Trophoblast cell (in vitro differentiated cells and primary cell): ENCODE measurements at regions not wholly inside any gene's neighbourhood (a gene's known extent, or its start where the extent isn't known, plus 50 kb on each side); places are given as distances from the start of the nearest gene placed in this dataset.

ENCODE experiments used
- DNase-seq, 2 donors: peaks; one replicate each; pipeline ENCODE4 v3.0.0-alpha.2; 2016
- H2AFZ ChIP-seq: 2 replicates; pipeline ENCODE4 v1.6.1; 2013; ENCODE audit warnings: low read length, moderate library complexity, mild to moderate bottlenecking; ENCODE audit not compliant: insufficient read depth, poor library complexity
- H2AK5ac ChIP-seq: 2 replicates; pipeline ENCODE4 v1.6.1; 2013; ENCODE audit warnings: mild to moderate bottlenecking, low read length
- H2BK120ac ChIP-seq: 2 replicates; pipeline ENCODE4 v1.6.1; 2013; ENCODE audit warnings: low read length, mild to moderate bottlenecking, moderate library complexity; ENCODE audit not compliant: insufficient read depth, poor library complexity
- H2BK12ac ChIP-seq: 2 replicates; pipeline ENCODE4 v1.6.1; 2013; ENCODE audit warnings: mild to moderate bottlenecking, low read length, moderate library complexity
- H2BK5ac ChIP-seq: 2 replicates; pipeline ENCODE4 v1.6.1; 2013; ENCODE audit warnings: low read length, low read depth, moderate library complexity, mild to moderate bottlenecking; ENCODE audit not compliant: poor library complexity
- H3K14ac ChIP-seq: 2 replicates; pipeline ENCODE4 v1.6.1; 2013; ENCODE audit warnings: mild to moderate bottlenecking, low read length
- H3K18ac ChIP-seq: 2 replicates; pipeline ENCODE4 v1.6.1; 2013; ENCODE audit warnings: mild to moderate bottlenecking, low read length
- H3K23ac ChIP-seq: 2 replicates; pipeline ENCODE4 v1.6.1; 2013; ENCODE audit warnings: low read length
- H3K27ac ChIP-seq: 2 replicates; pipeline ENCODE4 v1.5.1; 2013; ENCODE audit warnings: low read depth, mild to moderate bottlenecking, inconsistent platforms, low read length, moderate library complexity
- H3K27me3 ChIP-seq: 2 replicates; pipeline ENCODE4 v1.6.1; 2013; ENCODE audit warnings: inconsistent platforms, mild to moderate bottlenecking, low read length, moderate library complexity; ENCODE audit not compliant: insufficient read depth
- H3K36me3 ChIP-seq, 2 experiments: 1 replicate in 1 of 2; 2 replicates in 1 of 2; pipeline ENCODE4 v1.6.1; 2013; ENCODE audit warnings: low read length in 2 of 2, mild to moderate bottlenecking in 2 of 2, moderate library complexity in 1 of 2; ENCODE audit not compliant: insufficient read depth in 2 of 2, control insufficient read depth in 1 of 2
- H3K4ac ChIP-seq: 2 replicates; pipeline ENCODE4 v1.6.1; 2013; ENCODE audit warnings: low read depth, mild to moderate bottlenecking, low read length, moderate library complexity
- H3K4me1 ChIP-seq, 2 experiments: 1 replicate in 1 of 2; 2 replicates in 1 of 2; pipeline ENCODE4 v1.6.1; 2013; ENCODE audit warnings: low read length in 2 of 2, mild to moderate bottlenecking in 2 of 2, moderate library complexity in 1 of 2; ENCODE audit not compliant: insufficient read depth in 2 of 2, control insufficient read depth in 1 of 2
- H3K4me2 ChIP-seq: 2 replicates; pipeline ENCODE4 v1.6.1; 2013; ENCODE audit warnings: inconsistent platforms, mild to moderate bottlenecking, low read length, moderate library complexity
- H3K4me3 ChIP-seq: 2 replicates; pipeline ENCODE4 v1.5.1; 2013; ENCODE audit warnings: mild to moderate bottlenecking, low read depth, low read length, inconsistent platforms
- H3K79me1 ChIP-seq: one replicate; pipeline ENCODE4 v1.6.1; 2013; ENCODE audit warnings: low read length
- H3K79me2 ChIP-seq: 2 replicates; pipeline ENCODE4 v1.6.1; 2013; ENCODE audit warnings: low read length, mild to moderate bottlenecking; ENCODE audit not compliant: control insufficient read depth, insufficient read depth, poor library complexity
- H3K9ac ChIP-seq: 2 replicates; pipeline ENCODE4 v1.6.1; 2013; ENCODE audit warnings: mild to moderate bottlenecking, low read length
- H3K9me3 ChIP-seq: 2 replicates; pipeline ENCODE4 v1.6.1; 2013; ENCODE audit warnings: low read depth, mild to moderate bottlenecking, control low read depth, inconsistent platforms, low read length; ENCODE audit not compliant: insufficient read depth
- H4K12ac ChIP-seq: 2 replicates; pipeline ENCODE4 v1.6.1; 2013; ENCODE audit warnings: low read depth, mild to moderate bottlenecking, low read length, moderate library complexity
- H4K8ac ChIP-seq: 2 replicates; pipeline ENCODE4 v1.6.1; 2013; ENCODE audit warnings: low read depth, mild to moderate bottlenecking, low read length, moderate library complexity
- H4K91ac ChIP-seq: one replicate; pipeline ENCODE4 v1.6.1; 2013; ENCODE audit warnings: low read depth, mild to moderate bottlenecking, low read length, moderate library complexity
- WGBS: extraction: QIAGEN DNeasy Blood & Tissue Kit; methylation state at CpG from one replicate; pipeline ENCODE4 v1.1.7; 2013; ENCODE audit warnings: missing lambda C conversion rate; ENCODE audit not compliant: insufficient read length, insufficient coverage; ENCODE audit errors: extremely low coverage; 5-methylcytosine and 5-hydroxymethylcytosine counted together

DNA sequence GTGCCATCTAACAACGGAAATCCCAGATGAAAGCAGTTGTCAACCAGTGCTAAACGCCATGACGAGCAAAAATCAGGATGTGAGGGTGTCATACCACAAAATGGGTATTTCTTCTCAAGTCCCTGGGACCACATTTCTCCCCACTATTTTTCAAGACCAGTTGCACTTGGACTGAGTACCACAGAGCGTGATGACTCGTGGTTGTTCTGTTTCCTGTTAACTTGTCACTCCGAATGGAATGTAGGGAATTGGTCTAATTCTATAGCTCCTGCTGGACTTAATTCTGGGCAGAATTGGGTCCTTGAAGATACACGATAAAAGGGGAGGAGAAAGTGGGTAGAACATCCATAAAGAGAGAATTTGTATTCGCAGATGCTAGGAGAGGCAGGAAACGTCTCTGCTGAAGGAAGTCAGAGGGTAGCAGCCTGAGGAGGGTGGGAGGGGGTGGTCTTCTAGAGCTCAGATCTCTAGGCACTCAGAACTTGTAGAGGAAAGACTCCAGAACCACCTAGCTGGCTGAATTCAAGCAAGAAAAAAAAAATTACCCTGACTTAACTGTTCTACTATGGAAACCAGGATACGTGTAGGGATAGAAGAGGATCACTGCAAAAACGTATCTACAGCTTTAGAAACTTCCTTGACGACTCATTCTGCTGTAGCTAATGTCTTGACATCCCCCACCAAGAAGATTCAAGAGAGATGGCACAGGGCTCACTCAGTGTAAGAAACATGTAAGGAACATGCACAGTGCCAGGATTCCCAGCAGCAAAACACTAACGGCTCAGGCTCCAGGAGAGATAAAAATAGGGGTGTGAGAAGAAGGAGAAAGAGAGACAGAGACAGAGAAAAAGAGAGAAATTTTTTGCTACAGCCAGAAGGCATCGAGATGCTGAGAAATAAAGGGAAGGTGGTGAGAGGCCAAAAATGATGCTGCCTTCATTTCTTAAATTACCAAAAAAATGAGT lies 494.7 kb downstream of the CD83 start:
- no peak overlapping the region for H2BK12ac ChIP-seq
- H3K18ac ChIP-seq, result no peak overlapping the region
- no peak overlapping the region for H2BK5ac ChIP-seq
- H3K9me3 ChIP-seq, result no peaks in the 10 kb centered on the region
- H3K79me1 ChIP-seq, result no peaks in the 10 kb centered on the region
- no CpG with 5 or more reads among the region's 14 CpGs for WGBS
- no peak overlapping the region for H3K4ac ChIP-seq
- no peak for DNase-seq
- no peak overlapping the region for H2AFZ ChIP-seq
- H3K4me2 ChIP-seq, result no peak overlapping the region
- no peak overlapping the region for H2BK120ac ChIP-seq
- no peak overlapping the region for H3K9ac ChIP-seq
- no peaks in the 10 kb centered on the region for H3K27me3 ChIP-seq
- no peaks in the 10 kb centered on the region for H3K4me1 ChIP-seq
- no peak overlapping the region for H4K91ac ChIP-seq
- no peak overlapping the region for H3K23ac ChIP-seq
- H3K14ac ChIP-seq, result no peak overlapping the region
- H3K36me3 ChIP-seq, result no peaks in the 10 kb centered on the region
- H4K12ac ChIP-seq, result no peak overlapping the region
- no peak overlapping the region for H3K27ac ChIP-seq
- no peak overlapping the region for H4K8ac ChIP-seq
- H2AK5ac ChIP-seq, result no peak overlapping the region
- H3K4me3 ChIP-seq, result no peak overlapping the region
- H3K79me2 ChIP-seq, result no peaks in the 10 kb centered on the region

DNA sequence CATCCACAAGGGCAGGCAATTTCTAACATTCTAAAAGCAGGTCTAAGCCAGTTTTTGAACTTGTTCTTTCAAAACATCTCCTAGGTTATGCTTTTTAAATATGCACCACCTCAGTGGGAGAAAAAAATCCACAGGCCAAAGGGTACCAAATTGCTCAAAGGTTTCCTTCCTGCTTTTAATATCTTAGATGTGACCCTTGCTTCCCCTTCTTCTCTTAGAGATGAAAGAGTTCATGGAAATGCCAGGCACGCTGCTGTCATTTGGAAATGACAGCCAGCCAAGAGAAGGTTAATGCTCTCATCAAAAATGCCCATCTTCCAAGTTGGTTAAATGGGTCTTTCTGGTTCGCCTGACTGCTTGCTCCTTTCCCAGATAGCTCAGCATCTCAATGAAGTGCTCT lies 497.1 kb downstream of the CD83 start:
- Histone ChIP-seq H2AFZ (no peak overlapping the region), H2BK120ac (no peak overlapping the region), H3K27ac (no peak overlapping the region), H3K4me2 (no peak overlapping the region), H3K79me1 (no peaks in the 10 kb centered on the region), H4K91ac (no peak overlapping the region), H3K4ac (no peak overlapping the region), H2AK5ac (no peak overlapping the region), H3K4me1 (no peaks in the 10 kb centered on the region), H3K18ac (no peak overlapping the region), H2BK12ac (no peak overlapping the region), H3K36me3 (no peaks in the 10 kb centered on the region), H4K12ac (no peak overlapping the region), H3K27me3 (no peaks in the 10 kb centered on the region), H3K4me3 (no peak overlapping the region), H3K14ac (no peak overlapping the region), H3K23ac (no peak overlapping the region), H2BK5ac (no peak overlapping the region), H3K79me2 (no peaks in the 10 kb centered on the region), H3K9me3 (no peaks in the 10 kb centered on the region), H4K8ac (no peak overlapping the region), H3K9ac (no peak overlapping the region)
- no CpG with 5 or more reads among the region's 2 CpGs for WGBS
- no peak for DNase-seq

DNA sequence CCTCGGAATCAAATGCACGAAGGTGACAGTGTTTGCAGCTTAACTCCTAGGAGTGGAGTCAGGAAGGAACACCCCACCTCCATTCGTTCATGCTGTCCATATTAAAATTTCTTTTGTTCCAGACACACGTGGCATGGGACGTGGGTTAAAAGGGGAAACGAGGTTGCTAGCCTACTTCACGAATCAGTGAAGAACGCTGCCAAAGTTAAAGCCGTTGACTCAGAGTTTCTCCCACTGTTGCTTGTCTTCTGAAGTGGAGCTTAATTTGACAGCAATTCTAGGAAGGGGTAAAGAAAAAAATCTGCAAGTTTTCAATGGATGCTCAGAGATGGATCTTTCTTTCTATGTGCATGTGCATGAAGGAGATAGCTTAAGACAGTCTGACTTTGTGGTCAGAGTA lies 499.1 kb downstream of the CD83 start:
- Histone ChIP-seq H2AFZ (no peak overlapping the region), H3K4me1 (no peaks in the 10 kb centered on the region), H2BK5ac (no peak overlapping the region), H3K23ac (no peak overlapping the region), H3K79me1 (no peaks in the 10 kb centered on the region), H4K8ac (no peak overlapping the region), H3K79me2 (no peaks in the 10 kb centered on the region), H3K27ac (no peak overlapping the region), H2BK120ac (no peak overlapping the region), H2AK5ac (no peak overlapping the region), H3K18ac (no peak overlapping the region), H3K4me2 (no peak overlapping the region), H4K12ac (no peak overlapping the region), H3K4ac (no peak overlapping the region), H3K14ac (no peak overlapping the region), H3K9me3 (no peaks in the 10 kb centered on the region), H4K91ac (no peak overlapping the region), H3K27me3 (no peaks in the 10 kb centered on the region), H2BK12ac (no peak overlapping the region), H3K36me3 (no peaks in the 10 kb centered on the region), H3K4me3 (no peak overlapping the region), H3K9ac (no peak overlapping the region)
- no peak for DNase-seq
- WGBS, result no CpG with 5 or more reads among the region's 9 CpGs

DNA sequence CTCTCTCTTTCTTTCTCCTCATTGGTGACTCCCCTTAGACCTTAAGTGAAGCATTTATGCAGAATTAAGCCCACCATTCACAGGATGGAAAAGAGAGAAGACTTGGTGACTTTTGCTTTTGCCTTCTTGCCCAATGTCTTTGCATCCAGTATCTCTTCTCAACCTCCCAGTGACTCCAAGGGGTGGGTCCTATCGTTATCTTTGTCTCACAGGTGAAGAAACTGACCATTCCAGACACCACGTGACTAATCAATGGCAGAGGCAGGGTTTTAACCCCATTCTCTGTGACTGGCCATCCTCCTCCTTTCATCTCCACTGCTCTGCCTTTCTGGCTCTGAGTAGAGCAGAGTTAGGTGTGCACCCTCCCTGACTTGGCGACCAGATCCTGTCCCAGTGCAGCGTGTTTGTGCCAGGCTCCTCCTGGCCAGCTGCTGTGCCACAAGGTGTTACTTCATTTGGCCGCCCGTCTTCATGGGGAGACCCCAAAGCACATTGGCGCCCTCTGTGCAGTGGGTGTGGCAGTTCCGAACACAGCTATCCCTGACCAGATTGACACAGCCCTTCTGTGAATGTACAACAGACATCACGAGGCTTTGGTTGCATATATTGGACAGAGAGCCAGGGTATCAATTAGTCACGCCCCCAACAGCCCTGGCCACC lies 501.3 kb downstream of the CD83 start:
- no peak overlapping the region for H4K91ac ChIP-seq
- no peaks in the 10 kb centered on the region for H3K27me3 ChIP-seq
- H2AFZ ChIP-seq, result no peak overlapping the region
- H3K4me1 ChIP-seq, result no peaks in the 10 kb centered on the region
- no peak overlapping the region for H3K23ac ChIP-seq
- H3K14ac ChIP-seq, result no peak overlapping the region
- H2BK120ac ChIP-seq, result no peak overlapping the region
- H3K9ac ChIP-seq, result no peak overlapping the region
- no peak overlapping the region for H3K18ac ChIP-seq
- H2BK12ac ChIP-seq, result no peak overlapping the region
- no peaks in the 10 kb centered on the region for H3K36me3 ChIP-seq
- no peak overlapping the region for H4K8ac ChIP-seq
- H3K4me3 ChIP-seq, result no peak overlapping the region
- WGBS, result no CpG with 5 or more reads among the region's 10 CpGs
- no peak overlapping the region for H4K12ac ChIP-seq
- no peaks in the 10 kb centered on the region for H3K79me1 ChIP-seq
- H3K4ac ChIP-seq, result no peak overlapping the region
- H3K27ac ChIP-seq, result no peak overlapping the region
- H3K79me2 ChIP-seq, result no peaks in the 10 kb centered on the region
- DNase-seq, result no peak
- no peaks in the 10 kb centered on the region for H3K9me3 ChIP-seq
- H2AK5ac ChIP-seq, result no peak overlapping the region
- no peak overlapping the region for H2BK5ac ChIP-seq
- no peak overlapping the region for H3K4me2 ChIP-seq
